HG03025 (cell line): ENCODE measurements at regions not wholly inside any gene's neighbourhood (a gene's known extent, or its start where the extent isn't known, plus 50 kb on each side); places are given as distances from the start of the nearest gene placed in this dataset.

ENCODE experiments used
- ATAC-seq: cut with Tn5 transposase; IDR thresholded peaks from one replicate; pipeline ENCODE4 v1.9.1; 2021; ENCODE audit warnings: mild to moderate bottlenecking, moderate library complexity; ENCODE audit not compliant: unreplicated experiment, low FRiP score

DNA sequence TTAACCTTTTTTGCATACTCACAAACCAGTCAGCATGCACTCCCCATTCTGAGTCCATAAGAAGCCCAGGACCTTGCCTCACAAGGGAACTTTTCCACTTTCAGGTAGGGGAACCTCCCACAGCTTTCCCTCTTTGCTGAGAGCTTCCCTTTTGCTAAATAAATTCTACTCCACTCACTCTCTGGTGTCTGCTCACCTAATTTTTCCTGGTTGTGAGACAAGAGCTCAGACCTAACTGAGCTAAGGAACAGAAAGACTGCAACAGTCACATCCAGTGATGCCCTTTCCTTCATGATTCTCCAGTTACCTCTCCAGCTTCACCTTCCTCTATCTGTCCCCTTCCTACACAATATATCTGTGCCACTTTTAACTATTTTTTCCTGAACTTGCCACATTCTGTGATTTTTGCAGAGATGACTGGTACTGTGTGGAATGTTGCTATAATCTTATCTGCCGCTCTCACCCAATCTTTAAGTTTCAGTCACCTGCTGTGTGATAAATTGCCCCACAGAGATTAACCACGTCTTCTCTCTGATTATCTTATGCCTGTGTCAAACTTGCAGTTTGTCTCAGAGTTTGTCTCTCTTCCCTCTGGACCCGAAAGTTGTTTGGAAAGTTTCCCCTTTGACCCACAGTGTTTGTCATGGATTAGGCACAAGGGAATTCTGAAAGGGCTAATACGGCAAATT, 737.1 kb upstream of the FLRT2 start:
- ATAC-seq, result no peak

DNA sequence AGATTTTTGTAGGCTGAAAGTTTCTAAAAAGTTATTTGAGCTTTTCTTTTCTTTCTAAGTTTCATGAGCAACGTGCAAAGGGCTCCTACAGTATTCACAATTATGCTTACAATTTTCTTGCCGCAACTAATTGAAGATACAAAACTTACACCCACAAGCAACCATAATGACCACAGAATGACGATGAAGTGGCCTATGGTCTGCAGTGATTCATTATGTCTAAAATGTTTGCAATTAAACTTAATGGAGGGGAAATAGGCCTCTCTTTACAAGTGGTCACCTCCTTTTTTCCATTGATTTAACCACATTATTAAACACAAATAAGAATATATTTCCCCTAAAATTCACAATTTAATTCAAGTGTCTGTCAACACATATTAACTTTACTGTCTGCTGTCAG, 732.6 kb upstream of the FLRT2 start:
- ATAC-seq, result no peak

DNA sequence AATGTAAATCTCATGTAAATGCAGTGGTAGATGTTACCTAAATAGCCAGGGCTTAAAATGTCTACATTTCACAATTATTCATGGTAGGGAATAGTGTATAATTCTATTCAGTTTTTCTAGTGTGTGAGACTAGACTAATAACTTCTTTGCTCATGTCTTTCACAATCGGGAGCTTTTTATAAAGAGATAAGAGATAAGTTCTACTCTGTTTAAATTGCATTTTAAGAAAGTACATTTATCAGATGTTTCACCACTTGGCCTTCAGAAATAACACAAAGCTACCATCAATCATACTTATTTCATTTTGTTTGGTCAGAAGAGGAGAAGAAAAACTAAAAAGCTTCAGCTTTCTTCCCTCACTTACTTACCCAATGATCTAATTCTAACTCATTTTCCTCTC, 725.5 kb upstream of the FLRT2 start:
- no peak for ATAC-seq

DNA sequence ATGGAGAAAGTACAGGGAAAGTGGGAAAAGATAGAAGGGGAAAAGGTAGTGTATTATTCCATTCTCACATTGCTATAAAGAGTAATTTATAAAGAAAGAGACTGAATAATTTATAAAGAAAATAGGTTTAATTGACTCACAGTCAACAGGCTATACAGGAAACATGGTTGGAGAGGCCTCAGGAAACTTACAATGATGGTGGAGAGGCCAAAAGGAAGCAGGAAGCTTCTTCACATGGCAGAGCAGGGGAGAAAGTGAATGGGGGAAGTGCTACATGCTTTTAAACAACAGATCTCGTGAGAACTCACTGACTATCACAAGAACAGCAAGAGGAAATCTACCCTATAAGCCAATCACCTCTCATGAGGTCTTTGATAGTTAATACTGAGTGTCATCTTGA, 725.0 kb upstream of the FLRT2 start:
- ATAC-seq, result no peak

DNA sequence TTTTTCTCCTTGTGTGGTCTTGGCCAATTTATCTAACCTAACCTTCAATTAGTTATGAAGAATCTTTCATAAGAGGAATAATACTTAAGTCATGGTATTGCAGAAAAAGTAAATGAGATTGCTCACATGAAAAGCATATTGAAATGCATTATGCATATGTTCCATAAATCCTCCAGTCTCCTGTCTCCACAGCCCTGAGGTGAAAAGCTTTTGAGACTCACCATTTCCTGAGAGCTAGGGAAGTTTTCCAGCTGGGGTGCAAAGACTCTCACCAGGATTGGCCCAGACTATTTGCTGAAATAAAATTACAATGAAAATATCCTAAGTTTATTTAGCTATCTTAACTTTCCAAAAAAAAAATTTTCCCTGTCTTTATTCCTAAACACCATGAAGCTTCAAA, 723.8 kb upstream of the FLRT2 start:
- no peak for ATAC-seq

DNA sequence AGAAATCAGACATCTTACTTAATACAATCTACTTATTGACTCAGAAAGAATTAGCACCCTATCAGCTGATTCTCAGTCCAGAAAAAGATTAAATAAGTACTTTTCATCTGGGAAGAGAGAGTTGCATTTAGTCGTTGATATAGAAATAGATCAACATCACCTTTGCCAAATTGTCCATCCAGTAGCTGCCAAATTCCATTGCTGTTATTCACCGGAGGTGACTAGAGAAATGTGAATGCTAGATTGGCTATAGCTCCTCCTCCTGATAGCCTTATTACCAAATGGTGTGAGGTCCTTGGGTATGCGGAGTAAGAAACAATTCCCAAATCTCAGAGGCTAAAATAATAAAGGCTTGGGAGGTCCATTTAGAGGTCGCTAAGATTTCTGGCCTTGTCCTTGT, 723.3 kb upstream of the FLRT2 start:
- no peak for ATAC-seq

DNA sequence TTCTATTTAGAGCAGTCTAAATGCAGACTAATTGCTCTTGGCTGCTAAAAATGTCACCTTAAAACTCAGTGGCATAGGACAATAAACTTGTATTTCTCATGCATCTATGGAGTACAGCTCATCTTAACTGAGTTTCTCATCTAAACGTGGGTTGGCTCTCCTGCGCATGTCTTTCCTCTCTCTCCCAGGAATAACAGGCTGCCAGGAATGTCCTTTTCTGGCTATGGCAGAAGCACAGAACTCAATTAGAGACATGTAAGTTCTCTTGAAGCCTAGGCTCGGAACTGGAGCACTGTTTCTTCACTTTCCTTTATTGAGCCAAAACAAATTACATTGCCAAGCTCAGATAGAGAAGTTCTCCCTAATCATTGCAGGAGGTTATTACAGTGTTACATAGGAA, 722.3 kb upstream of the FLRT2 start:
- ATAC-seq, result no peak

DNA sequence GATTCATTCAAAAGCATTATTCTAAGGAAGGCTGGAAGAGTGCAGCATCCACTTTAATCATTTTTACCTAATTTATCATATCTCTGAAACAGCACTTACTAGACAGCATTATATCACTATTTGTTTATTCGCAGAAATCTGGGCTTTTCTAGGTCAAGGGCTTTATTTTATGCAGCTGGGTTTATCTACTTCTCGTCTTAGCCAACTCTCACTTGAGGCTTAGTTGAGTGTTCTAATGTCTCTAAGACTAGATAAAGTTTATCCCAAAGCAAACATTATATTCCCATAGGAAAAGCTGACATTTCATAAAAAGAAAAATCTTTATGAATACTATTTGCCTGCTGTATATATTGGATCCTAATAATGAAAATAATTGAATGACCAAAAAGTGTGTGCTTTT, 720.8 kb upstream of the FLRT2 start:
- ATAC-seq, result no peak

DNA sequence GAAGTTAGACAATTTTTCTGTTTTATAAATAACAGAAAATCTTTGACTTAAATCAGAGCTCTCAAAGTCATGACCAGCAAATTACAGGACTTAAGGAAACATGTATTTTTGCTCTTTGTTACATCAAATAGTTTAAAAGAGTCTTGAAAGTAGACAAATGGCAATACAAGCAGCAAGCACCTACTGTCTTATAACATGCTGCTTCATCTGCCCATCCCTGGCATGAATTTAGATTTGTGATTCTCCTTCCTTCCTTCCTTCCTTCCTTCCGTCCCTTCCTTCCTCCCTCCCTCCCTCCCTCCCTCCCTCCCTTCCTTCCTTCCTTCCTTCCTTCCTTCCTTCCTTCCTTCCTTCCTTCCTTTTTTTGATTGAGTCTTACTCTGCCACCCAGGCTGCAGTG, 715.6 kb upstream of the FLRT2 start:
- ATAC-seq, result no peak

DNA sequence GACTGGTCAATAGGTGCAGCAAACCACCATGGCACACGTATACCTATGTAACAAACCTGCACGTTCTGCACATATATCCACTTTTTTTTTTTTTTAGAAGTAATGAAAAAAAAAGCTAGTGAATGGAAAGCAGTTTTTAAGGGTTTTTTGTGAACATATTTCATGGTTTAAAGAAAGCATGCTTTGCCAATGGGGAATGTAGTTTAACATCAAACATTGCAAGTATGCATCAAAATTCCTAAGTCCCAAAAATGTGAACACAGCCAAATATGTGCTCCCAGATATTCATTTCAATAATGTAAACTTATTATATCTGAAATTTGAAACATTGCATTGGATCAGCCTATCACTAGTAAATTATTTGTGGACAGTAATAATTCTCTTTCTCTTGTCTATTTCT, 710.4 kb upstream of the FLRT2 start:
- ATAC-seq, result no peak

DNA sequence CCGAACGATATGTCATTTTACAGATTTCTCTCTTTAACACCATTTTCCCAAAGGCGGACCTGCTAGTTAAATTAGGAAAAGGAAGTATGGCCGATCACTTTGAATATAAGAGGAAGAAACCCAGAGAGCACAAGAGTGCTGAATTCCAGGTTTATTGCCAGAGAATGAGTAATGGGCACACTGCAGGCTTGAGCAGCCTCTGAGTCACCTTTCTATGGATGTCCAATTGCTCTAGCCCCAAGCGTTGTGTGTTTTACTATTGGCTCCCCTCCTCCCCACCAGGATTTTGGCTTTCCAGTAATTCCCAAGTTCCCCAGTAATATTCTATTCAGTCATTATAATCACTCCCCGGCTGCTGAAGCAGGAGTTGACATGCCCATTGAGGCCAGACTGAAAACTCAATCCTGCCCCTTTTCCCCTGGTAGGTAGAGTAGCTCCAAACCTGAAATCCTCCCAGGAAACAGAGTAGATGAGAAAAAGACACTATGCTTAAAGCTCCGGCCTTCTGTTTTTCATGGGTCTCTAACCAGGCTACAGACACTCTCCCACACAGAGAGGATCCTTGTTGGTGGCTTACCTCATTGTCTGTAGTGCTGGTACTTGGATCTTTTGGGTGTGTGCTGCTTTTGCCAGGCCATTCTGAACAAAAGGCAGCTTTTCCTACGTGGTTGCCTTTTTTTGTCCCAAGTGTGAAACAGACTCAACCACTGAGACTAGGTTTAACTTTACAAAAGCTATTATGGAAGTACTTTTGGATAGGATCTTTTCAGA, 704.3 kb upstream of the FLRT2 start:
- ATAC-seq, result no peak

DNA sequence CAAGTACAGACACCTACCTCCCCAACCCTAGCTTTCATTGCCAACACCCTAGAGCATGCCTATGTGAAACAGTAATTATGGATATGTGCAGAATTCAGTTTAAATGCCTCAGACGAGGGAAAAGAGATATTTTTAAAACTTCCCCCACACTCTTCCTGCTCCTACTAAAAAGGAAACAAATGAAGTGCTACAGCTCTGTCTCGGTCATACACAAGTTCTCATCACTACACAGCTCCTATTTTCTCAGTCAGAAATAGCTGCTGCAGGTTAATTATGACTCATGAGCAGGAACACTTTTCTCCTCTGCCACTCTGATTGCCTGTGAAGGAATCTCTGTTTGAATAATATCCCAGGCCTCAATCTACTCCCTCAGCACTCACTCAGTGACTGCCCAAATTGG, 703.6 kb upstream of the FLRT2 start:
- no peak for ATAC-seq

DNA sequence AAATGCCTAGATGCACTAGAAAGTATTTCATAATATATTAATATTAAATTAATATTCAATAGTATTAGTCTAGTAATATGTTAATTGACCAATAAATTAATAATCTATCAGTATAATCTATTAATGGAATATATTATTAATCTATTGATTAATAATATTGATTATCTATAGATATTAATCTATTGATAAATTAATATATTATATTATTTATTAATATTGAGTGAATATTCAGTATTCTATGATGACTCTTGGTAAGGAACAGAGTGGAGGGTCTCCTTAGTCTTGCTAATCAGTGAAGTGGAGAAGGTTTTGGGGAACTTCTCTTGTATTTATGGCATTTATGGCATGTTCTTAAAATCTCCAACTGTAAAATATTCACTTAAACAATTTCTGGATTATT, 679.3 kb upstream of the FLRT2 start:
- no peak for ATAC-seq

DNA sequence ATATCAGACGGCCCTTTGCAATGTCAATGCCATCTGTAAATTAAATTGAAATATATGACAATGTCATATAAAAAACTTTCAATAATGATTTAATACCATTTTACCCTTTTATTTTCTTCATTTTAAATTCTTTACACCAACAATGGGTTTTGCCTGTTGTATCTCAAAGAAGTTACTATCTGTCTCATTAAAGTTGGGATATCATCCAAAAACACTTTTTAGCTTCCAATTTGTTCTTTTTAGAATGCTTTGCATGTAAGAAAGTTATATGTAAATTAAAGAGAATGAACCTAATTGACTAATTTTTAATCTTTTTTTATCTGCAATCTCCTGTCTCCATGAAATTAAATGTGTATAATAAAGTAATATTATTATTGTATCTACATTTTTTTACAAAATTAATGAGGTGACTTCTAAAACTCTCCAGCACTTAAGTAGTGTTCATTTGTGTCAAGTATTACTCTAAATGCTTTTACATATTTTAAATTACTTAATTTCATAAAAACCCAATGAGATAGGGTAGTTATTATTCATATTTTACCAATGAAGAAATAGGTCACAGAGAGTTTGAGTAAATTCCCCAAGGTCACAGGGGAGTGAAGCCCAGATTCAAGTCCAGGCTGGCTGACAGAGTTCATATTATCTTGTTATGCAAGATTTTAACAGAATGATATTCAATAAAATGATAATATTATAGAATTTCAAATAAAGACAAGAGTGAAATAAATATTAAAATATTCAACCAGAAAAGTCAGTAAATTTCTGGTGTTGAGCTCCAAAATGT, 673.0 kb upstream of the FLRT2 start:
- no peak for ATAC-seq

DNA sequence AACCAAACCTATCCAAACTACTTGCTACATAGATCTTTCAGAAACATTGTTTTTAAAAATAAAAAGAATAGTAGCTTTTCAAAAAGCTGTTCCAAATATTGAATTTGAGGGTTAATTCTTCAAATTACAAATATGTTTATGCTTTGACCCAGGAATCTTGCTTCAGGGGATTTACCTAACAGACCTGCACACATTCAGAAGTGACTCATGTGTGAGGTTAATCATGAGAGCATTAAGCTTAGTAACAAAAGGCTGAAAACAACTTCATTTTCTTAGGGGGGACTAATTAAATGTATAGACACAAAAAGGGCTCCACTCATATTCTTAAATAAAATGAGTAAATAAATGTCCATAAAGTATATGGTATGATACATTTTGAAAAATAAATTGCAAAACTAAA, 672.4 kb upstream of the FLRT2 start:
- ATAC-seq, result no peak

DNA sequence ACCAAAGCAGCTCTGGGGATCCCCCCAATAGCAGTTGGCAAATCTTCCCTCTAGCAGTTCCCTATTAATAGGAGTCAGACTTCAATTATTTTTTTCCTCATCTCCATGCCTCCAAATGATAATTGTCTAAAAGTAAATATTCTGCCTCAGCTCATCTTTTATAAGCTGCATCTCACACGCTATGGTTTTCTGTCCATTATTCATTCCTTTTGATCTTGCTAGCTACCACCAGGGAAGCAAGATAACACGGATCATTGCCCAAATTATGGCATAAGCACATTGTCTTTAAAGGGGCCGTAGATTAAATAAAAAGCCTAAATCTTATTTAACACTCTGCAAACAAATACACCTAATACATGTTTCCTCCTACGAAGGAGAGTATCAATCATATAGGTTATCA, 670.8 kb upstream of the FLRT2 start:
- no peak for ATAC-seq

DNA sequence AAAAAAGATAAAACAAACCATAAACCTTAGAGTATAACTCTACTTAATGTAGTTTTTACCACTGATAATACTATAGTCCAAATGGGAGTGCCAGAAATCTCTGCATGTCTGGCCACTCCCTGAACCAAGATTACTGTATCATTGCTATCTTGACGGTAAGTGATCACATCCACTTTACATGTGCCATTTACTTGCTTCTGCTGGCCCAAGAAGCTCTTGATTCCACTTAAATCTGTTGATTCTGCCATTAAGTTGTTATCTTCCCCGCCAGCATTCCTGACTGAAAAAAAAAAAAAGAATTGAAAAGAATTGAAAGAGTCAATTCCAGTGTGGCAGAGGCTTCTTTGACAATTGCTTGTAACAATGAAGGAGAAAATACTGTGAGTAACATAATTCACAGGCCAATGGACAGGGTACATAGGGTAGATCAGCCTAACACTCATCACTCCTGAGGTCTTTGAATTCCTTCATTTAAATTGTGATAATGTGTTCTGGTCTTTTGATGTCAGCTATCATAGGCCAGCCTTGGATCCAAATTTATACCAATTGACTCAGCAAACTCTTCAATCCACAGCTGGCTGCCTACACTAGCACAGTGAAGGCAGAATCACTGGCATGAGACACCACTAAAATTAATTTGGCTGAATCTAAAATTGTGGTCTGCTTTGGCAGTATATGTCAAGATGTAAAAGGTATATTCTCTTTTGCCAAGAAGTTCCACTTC, 665.2 kb upstream of the FLRT2 start:
- ATAC-seq, result no peak

DNA sequence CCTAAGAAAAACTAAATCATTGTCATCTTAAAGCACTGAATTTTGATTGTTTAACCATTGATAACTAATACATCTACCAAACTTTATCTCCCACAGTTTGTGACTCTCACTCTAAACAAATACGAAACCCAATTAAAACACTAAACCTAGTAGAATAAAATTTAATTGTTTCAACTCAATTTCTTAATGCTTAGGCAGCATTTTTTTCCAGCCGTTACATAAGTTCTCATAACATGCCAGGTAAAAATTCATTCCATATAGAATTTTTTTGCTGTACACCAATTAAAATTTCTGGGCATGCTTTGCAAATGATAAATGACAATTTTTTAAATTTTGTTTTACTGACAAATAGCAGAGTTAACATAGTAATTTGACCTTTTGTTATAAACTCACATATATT, 658.2 kb upstream of the FLRT2 start:
- ATAC-seq, result no peak

DNA sequence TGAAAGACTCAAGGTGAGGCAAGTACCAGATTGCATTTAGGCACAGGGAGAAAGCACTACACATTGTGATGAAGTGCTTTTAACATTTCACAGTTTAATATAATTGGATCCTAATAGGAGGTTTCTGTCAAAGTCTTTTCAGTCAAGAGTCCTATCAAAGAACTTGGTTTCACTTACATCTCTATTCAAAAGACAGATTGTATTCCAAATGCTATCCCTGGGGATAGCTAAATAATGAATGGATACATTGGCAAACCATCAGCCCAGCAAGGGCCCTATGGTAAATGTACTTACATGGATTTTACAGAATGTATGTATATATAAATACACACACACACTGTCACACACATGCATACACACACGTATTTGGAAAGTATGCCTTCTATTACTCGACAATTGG, 655.5 kb upstream of the FLRT2 start:
- ATAC-seq, result no peak

DNA sequence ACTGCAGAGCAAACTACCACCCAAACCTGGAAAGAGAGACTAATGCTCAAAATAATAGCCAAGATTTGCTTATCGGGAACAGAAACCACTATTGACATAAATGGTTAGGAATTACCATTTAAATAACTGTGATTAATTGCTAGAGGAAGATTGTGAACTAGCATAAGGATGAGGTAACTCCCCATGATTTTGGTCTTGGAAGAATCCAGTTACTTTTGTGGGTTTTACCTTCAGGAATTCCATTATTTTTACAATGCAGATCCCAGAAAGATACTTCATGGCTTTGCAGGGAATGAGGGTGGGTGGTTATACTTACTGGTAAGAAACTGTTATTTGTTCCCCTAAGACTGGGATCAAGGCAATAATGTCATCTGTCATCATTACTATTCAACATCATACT, 652.9 kb upstream of the FLRT2 start:
- no peak for ATAC-seq

DNA sequence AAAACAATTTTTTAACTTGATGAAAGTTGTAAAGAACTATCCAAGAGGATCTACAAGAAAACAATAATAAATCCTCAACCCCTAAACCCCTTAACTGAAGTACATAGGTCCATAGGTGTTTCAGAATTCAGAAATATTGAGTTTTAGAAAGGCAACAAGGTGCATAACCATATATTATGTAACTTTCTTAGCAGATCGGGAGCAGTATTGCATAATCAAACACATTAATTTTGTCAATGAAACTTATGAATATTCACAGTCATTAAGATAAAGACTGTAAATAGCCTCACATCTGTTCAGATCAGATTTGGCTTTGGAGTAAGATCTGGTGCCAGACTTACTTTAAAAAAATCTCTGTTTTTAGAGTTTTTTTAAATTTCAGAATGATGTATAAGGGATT, 647.1 kb upstream of the FLRT2 start:
- no peak for ATAC-seq
